Kidney (tissue), 13 donors: ENCODE measurements at regions not wholly inside any gene's neighbourhood (a gene's known extent, or its start where the extent isn't known, plus 50 kb on each side); places are given as distances from the start of the nearest gene placed in this dataset.
A peak's percentile ranks its signal among the peaks of the same experiment; 100 is the strongest.

Experiments
- DNase-seq, 5 donors: peaks; one replicate each; pipeline ENCODE4 v3.0.0-alpha.2; 2013 to 2020
- FAIRE-seq: peaks from 2 replicates; lab custom pipeline; 2012; peaks lifted over from hg19 to GRCh38; lab: Jason Lieb, UNC
- H3K27ac ChIP-seq, 2 donors: one replicate each; pipeline ENCODE4 v1.7.0; 2013; ENCODE audit warnings: low read depth in 2 of 2, low read length in 2 of 2, inconsistent platforms in 1 of 2
- H3K27me3 ChIP-seq: one replicate; pipeline ENCODE4 v1.7.1; 2013; ENCODE audit warnings: low read length, inconsistent platforms; ENCODE audit not compliant: control insufficient read depth, insufficient read depth
- H3K36me3 ChIP-seq, 3 donors: one replicate each; pipeline versions ENCODE4 v1.7.0 to v1.7.1; 2013; ENCODE audit warnings: low read length in 3 of 3, control low read depth in 1 of 3, inconsistent platforms in 1 of 3; ENCODE audit not compliant: insufficient read depth in 3 of 3, control insufficient read depth in 2 of 3
- H3K4me1 ChIP-seq, 3 donors: one replicate each; pipeline versions ENCODE4 v1.7.0 to v1.7.1; 2013; ENCODE audit warnings: low read length in 3 of 3, inconsistent platforms in 1 of 3, low read depth in 1 of 3; ENCODE audit not compliant: control insufficient read depth in 2 of 3, insufficient read depth in 2 of 3
- H3K4me3 ChIP-seq, 3 donors: one replicate each; pipeline versions ENCODE4 v1.7.0 to v1.8.1; 2013; ENCODE audit warnings: low read length in 3 of 3, control low read depth in 1 of 3, inconsistent platforms in 1 of 3
- H3K9ac ChIP-seq, 3 donors: one replicate each; pipeline versions ENCODE4 v1.7.0 to v1.7.1; 2013; ENCODE audit warnings: low read length in 3 of 3, control low read depth in 1 of 3, inconsistent platforms in 1 of 3
- H3K9me3 ChIP-seq, 3 donors: one replicate each; pipeline versions ENCODE4 v1.7.0 to v1.7.1; 2013; ENCODE audit warnings: low read length in 3 of 3, control low read depth in 1 of 3, inconsistent platforms in 1 of 3; ENCODE audit not compliant: control insufficient read depth in 2 of 3, insufficient read depth in 1 of 3
- intact Hi-C: fragments of 100-400 bp; cut with DNase I; formaldehyde crosslinking; loops from one replicate; pipeline ENCODE4 v1.11.1; 2022
- TF ChIP-seq, protein P1 (sequence below): IDR thresholded peaks from 3 replicates; pipeline ENCODE4 v1.5.1; 2012; ENCODE audit warnings: mild to moderate bottlenecking, moderate library complexity, borderline replicate concordance; ENCODE audit not compliant: insufficient read depth; ENCODE audit errors: extremely low read depth
- donor health status: control.
- donor health status: control.
- donor health status: control.
- donor health status: control.
- donor health status: control.
- donor health status: DM: yes; HTN: yes; CAD: no.
- donor health status: Normal renal cell carcinoma (clear cell type).

DNA sequence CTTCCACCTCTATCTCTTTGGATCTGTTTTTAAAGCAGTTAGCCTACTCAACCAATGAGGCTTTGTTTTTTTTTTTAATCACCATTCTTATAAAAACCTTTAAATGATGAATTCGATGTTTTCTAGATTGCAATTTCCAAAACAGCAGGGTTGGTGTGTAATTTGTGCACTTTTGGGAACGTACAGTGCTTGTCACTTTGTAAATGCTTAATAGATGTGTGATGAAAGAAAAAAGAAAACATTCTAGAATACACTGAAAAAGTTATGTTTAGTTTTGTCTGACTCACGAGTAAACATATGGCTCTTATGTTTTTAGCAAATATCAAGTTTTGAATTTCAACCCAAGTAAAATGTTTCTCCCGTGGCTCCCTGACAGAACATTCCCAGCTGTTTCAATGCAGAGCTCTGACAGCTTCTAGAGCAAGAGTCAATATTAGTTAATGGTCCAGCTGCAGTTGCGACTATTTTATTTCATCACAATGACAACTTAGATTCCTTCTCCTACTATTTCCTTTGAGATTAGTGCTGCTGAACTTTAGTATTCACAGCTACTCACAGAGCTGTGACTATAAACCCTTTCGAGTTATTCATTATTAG is 362.5 kb upstream of the ADAMTS5 start:
- Histone ChIP-seq H3K4me3 (peak overlapping the region in 1 of 3 donors; percentile 13), H3K27ac (no peak overlapping the region), H3K36me3 (no peaks in the 10 kb centered on the region), H3K9me3 (no peaks in the 10 kb centered on the region), H3K9ac (no peak overlapping the region), H3K4me1 (no peaks in the 10 kb centered on the region), H3K27me3 (no peaks in the 10 kb centered on the region)
- TF ChIP-seq, protein P1, sequence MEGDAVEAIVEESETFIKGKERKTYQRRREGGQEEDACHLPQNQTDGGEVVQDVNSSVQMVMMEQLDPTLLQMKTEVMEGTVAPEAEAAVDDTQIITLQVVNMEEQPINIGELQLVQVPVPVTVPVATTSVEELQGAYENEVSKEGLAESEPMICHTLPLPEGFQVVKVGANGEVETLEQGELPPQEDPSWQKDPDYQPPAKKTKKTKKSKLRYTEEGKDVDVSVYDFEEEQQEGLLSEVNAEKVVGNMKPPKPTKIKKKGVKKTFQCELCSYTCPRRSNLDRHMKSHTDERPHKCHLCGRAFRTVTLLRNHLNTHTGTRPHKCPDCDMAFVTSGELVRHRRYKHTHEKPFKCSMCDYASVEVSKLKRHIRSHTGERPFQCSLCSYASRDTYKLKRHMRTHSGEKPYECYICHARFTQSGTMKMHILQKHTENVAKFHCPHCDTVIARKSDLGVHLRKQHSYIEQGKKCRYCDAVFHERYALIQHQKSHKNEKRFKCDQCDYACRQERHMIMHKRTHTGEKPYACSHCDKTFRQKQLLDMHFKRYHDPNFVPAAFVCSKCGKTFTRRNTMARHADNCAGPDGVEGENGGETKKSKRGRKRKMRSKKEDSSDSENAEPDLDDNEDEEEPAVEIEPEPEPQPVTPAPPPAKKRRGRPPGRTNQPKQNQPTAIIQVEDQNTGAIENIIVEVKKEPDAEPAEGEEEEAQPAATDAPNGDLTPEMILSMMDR, result no peak
- DNase-seq (peak in 3 of 5 donors; percentile 27 to 91 (median 61)), FAIRE-seq (no peak)
- intact Hi-C loops, result no loop called here

DNA sequence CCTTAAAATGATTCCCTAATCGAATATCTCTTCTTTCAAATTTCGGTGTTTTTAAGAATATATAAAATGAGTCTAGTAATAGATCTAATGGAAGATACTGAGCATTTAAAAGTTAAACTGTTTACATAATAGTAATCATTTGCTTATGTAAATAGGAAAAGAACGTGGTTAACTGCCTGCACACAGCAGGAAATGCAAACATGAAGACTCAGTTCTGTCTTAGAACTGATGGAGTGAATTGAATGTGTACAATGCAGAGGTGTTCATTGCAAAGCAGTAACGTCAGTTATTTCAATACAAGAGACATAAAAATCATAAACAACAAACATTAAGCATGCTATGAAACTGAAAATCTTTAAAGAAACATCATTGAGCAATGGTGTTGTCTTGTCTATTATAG is 359.4 kb upstream of the ADAMTS5 start:
- H3K4me3 ChIP-seq, result no peak overlapping the region
- no peaks in the 10 kb centered on the region for H3K9me3 ChIP-seq
- TF ChIP-seq, protein P1, result no peak
- no peaks in the 10 kb centered on the region for H3K27me3 ChIP-seq
- no peaks in the 10 kb centered on the region for H3K36me3 ChIP-seq
- no peak overlapping the region for H3K27ac ChIP-seq
- intact Hi-C loops, result no loop called here
- FAIRE-seq, result no peak
- no peak overlapping the region for H3K9ac ChIP-seq
- no peak for DNase-seq
- H3K4me1 ChIP-seq, result no peaks in the 10 kb centered on the region

DNA sequence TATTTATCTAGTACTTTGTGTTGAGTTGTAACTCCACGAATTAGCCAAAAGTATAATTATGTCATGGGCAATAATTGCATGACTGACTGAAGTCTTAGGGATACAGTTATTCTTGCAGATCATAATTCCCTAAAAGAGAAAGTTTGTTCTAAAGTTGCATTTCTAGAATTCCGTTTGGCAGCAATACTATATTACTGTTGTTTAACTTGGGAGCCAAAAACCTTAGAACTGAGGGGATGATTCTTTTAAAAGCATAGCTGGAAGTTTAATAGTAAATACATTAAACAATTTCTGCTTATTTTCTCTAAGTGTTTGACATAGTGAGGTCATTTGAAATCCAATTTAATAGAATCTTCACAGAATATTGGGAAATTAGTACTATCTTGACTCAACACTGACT is 356.4 kb upstream of the ADAMTS5 start:
- Histone ChIP-seq H3K4me1 (no peaks in the 10 kb centered on the region), H3K9ac (no peak overlapping the region), H3K9me3 (no peaks in the 10 kb centered on the region), H3K36me3 (no peaks in the 10 kb centered on the region), H3K27me3 (no peaks in the 10 kb centered on the region), H3K4me3 (no peak overlapping the region), H3K27ac (no peak overlapping the region)
- TF ChIP-seq, protein P1, result no peak
- FAIRE-seq (no peak), DNase-seq (no peak)
- intact Hi-C loops, result no loop called here

DNA sequence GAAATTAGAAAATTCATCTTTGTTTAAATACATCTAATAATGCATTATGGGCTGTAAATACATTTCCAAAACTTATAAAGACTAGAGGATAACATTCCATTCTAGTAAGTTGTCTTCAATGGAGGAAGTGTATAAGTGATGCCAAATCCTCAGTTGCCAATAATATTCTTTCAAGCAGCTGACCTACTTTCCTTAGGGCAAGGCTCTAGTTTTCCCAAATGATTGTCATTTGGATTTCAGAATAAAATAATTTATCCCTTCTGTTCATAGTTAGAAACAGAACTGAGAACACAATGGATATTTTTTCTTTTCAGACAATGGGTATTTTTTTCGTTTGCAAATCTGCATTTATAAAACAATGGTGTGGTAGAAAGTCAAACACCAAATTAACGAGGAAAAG is 354.9 kb upstream of the ADAMTS5 start:
- no peaks in the 10 kb centered on the region for H3K27me3 ChIP-seq
- TF ChIP-seq, protein P1, result no peak
- DNase-seq (no peak), FAIRE-seq (peak; percentile 53)
- H3K4me1 ChIP-seq, result no peaks in the 10 kb centered on the region
- intact Hi-C loops, result no loop called here
- no peaks in the 10 kb centered on the region for H3K9me3 ChIP-seq
- no peak overlapping the region for H3K9ac ChIP-seq
- no peak overlapping the region for H3K4me3 ChIP-seq
- H3K27ac ChIP-seq, result no peak overlapping the region
- H3K36me3 ChIP-seq, result no peaks in the 10 kb centered on the region
